Activated T-helper 1 cell treated with anti-CD3 and anti-CD28 coated beads, Interleukin-12 subunit alpha, Interleukin-12 subunit beta, Interleukin-2, Interleukin-4 antibody, amounts not matched to agents 30 ng/mL and 10 ng/mL and 1 ng/mL, durations not matched to agents 14 hours and 24 hours and 36 hours (primary cell): ENCODE measurements at regions not wholly inside any gene's neighbourhood (a gene's known extent, or its start where the extent isn't known, plus 50 kb on each side); places are given as distances from the start of the nearest gene placed in this dataset.
"Not testable (repeated sequence)": the region's sequence is repeated elsewhere in the genome, so short reads cannot be mapped to it uniquely, and the experiment has no call there.

Source experiments
- DNase-seq: peaks from one replicate; pipeline ENCODE4 v3.0.0; 2021; ENCODE audit warnings: low spot score
- H3K27ac Mint-ChIP-seq: one replicate; pipeline ENCODE4 v1.8.0; 2021; ENCODE audit warnings: mild to moderate bottlenecking, mixed read lengths
- H3K27me3 Mint-ChIP-seq: one replicate; pipeline ENCODE4 v1.8.0; 2022; ENCODE audit warnings: mild to moderate bottlenecking, moderate library complexity, mixed read lengths; ENCODE audit not compliant: insufficient read depth
- H3K36me3 Mint-ChIP-seq: one replicate; pipeline ENCODE4 v1.8.0; 2021; ENCODE audit warnings: low read depth, mixed read lengths
- H3K4me1 Mint-ChIP-seq: one replicate; pipeline ENCODE4 v1.8.0; 2021; ENCODE audit warnings: low read depth, mixed read lengths
- H3K4me3 Mint-ChIP-seq: one replicate; pipeline ENCODE4 v1.8.0; 2021; ENCODE audit warnings: mild to moderate bottlenecking, moderate library complexity, mixed read lengths
- H3K9me3 Mint-ChIP-seq: one replicate; pipeline ENCODE4 v1.8.0; 2021; ENCODE audit warnings: mixed read lengths
- intact Hi-C: fragments of 100-400 bp; cut with micrococcal nuclease; formaldehyde crosslinking; loops from one replicate; pipeline ENCODE4 v1.15.1; 2024

- Mint-ChIP-seq H3K27me3 (no peaks in the 10 kb centered on the region), H3K27ac (no peak overlapping the region), H3K4me3 (no peak overlapping the region), H3K9me3 (peaks cover 2% of the 10 kb centered on the region), H3K4me1 (no peaks in the 10 kb centered on the region), H3K36me3 (no peaks in the 10 kb centered on the region)
- no peak for DNase-seq
- intact Hi-C loops: no loop called here
These were observed 186.8 kb downstream of the TMEM161B start for GRCh38 chr5:88081877-88082276.

- Mint-ChIP-seq H3K27me3 (peaks cover 3% of the 10 kb centered on the region), H3K4me3 (no peak overlapping the region), H3K27ac (no peak overlapping the region), H3K36me3 (no peaks in the 10 kb centered on the region), H3K9me3 (peaks cover 12% of the 10 kb centered on the region), H3K4me1 (no peaks in the 10 kb centered on the region)
- no peak for DNase-seq
- intact Hi-C loops: no loop called here
These were observed 204.8 kb downstream of the TMEM161B start for GRCh38 chr5:88063813-88064212.

GRCh38 chr5:88060194-88060593 lies 208.5 kb downstream of the TMEM161B start:
- Mint-ChIP-seq H3K27ac (no peak overlapping the region), H3K27me3 (peaks cover 3% of the 10 kb centered on the region), H3K4me3 (no peak overlapping the region), H3K4me1 (no peaks in the 10 kb centered on the region), H3K9me3 (peaks cover 12% of the 10 kb centered on the region), H3K36me3 (no peaks in the 10 kb centered on the region)
- no peak for DNase-seq
- intact Hi-C loops: no loop called here

- Mint-ChIP-seq H3K36me3 (no peaks in the 10 kb centered on the region), H3K27ac (no peak overlapping the region), H3K4me1 (no peaks in the 10 kb centered on the region), H3K9me3 (peaks cover 12% of the 10 kb centered on the region), H3K4me3 (no peak overlapping the region), H3K27me3 (no peaks in the 10 kb centered on the region)
- intact Hi-C loops: no loop called here
- DNase-seq: no peak
These were observed 210.0 kb downstream of the TMEM161B start for GRCh38 chr5:88058625-88059024.

GRCh38 chr5:88052468-88052867 lies 216.2 kb downstream of the TMEM161B start:
- H3K36me3 Mint-ChIP-seq, DNase-seq, H3K4me3 Mint-ChIP-seq, H3K27ac Mint-ChIP-seq, intact Hi-C loops, H3K27me3 Mint-ChIP-seq, H3K9me3 Mint-ChIP-seq, H3K4me1 Mint-ChIP-seq: not testable (repeated sequence)

GRCh38 chr5:88051148-88051547 lies 217.5 kb downstream of the TMEM161B start:
- Mint-ChIP-seq H3K9me3 (peaks cover 3% of the 10 kb centered on the region), H3K27me3 (no peaks in the 10 kb centered on the region), H3K4me3 (no peak overlapping the region), H3K4me1 (no peaks in the 10 kb centered on the region), H3K27ac (no peak overlapping the region), H3K36me3 (no peaks in the 10 kb centered on the region)
- DNase-seq: no peak
- intact Hi-C loops: no loop called here

- Mint-ChIP-seq H3K36me3 (no peaks in the 10 kb centered on the region), H3K27me3 (no peaks in the 10 kb centered on the region), H3K4me3 (no peak overlapping the region), H3K4me1 (no peaks in the 10 kb centered on the region), H3K9me3 (peaks cover 3% of the 10 kb centered on the region), H3K27ac (no peak overlapping the region)
- intact Hi-C loops: no loop called here
- no peak for DNase-seq
These were observed 218.9 kb downstream of the TMEM161B start for GRCh38 chr5:88049737-88050136.

- Mint-ChIP-seq H3K9me3 (peaks cover 3% of the 10 kb centered on the region), H3K36me3 (no peaks in the 10 kb centered on the region), H3K4me1 (no peaks in the 10 kb centered on the region), H3K4me3 (no peak overlapping the region), H3K27me3 (no peaks in the 10 kb centered on the region), H3K27ac (no peak overlapping the region)
- no peak for DNase-seq
- intact Hi-C loops: no loop called here
These were observed 219.5 kb downstream of the TMEM161B start for GRCh38 chr5:88049156-88049555.

GRCh38 chr5:88045931-88046461 lies 222.6 kb downstream of the TMEM161B start:
- no peaks in the 10 kb centered on the region for H3K27me3 Mint-ChIP-seq
- intact Hi-C loops: no loop called here
- DNase-seq: no peak
- no peaks in the 10 kb centered on the region for H3K9me3 Mint-ChIP-seq
- H3K4me1 Mint-ChIP-seq: no peaks in the 10 kb centered on the region
- H3K27ac Mint-ChIP-seq: no peak overlapping the region
- H3K4me3 Mint-ChIP-seq: no peak overlapping the region
- no peaks in the 10 kb centered on the region for H3K36me3 Mint-ChIP-seq

GRCh38 chr5:88045165-88045564 lies 223.5 kb downstream of the TMEM161B start:
- no peak for DNase-seq
- Mint-ChIP-seq H3K27ac (no peak overlapping the region), H3K9me3 (no peaks in the 10 kb centered on the region), H3K36me3 (no peaks in the 10 kb centered on the region), H3K4me3 (no peak overlapping the region), H3K27me3 (no peaks in the 10 kb centered on the region), H3K4me1 (no peaks in the 10 kb centered on the region)
- intact Hi-C loops: no loop called here

- Mint-ChIP-seq H3K4me3 (no peak overlapping the region), H3K27me3 (no peaks in the 10 kb centered on the region), H3K4me1 (no peaks in the 10 kb centered on the region), H3K27ac (no peak overlapping the region), H3K36me3 (no peaks in the 10 kb centered on the region), H3K9me3 (no peaks in the 10 kb centered on the region)
- DNase-seq: no peak
- intact Hi-C loops: no loop called here
These were observed 234.1 kb downstream of the TMEM161B start for GRCh38 chr5:88034520-88034919.

GRCh38 chr5:88033191-88033590 lies 235.5 kb downstream of the TMEM161B start:
- Mint-ChIP-seq H3K9me3 (no peaks in the 10 kb centered on the region), H3K36me3 (no peaks in the 10 kb centered on the region), H3K4me1 (no peaks in the 10 kb centered on the region), H3K27ac (no peak overlapping the region), H3K27me3 (no peaks in the 10 kb centered on the region), H3K4me3 (no peak overlapping the region)
- DNase-seq: no peak
- intact Hi-C loops: no loop called here

GRCh38 chr5:88029011-88029410 lies 239.6 kb downstream of the TMEM161B start:
- H3K9me3 Mint-ChIP-seq: no peaks in the 10 kb centered on the region
- H3K27me3 Mint-ChIP-seq: no peaks in the 10 kb centered on the region
- H3K27ac Mint-ChIP-seq: no peak overlapping the region
- intact Hi-C loops: no loop called here
- H3K4me3 Mint-ChIP-seq: no peak overlapping the region
- H3K4me1 Mint-ChIP-seq: no peaks in the 10 kb centered on the region
- no peaks in the 10 kb centered on the region for H3K36me3 Mint-ChIP-seq
- DNase-seq: no peak

GRCh38 chr5:88021141-88021540 lies 247.5 kb downstream of the TMEM161B start:
- H3K4me1 Mint-ChIP-seq: no peaks in the 10 kb centered on the region
- no peak for DNase-seq
- no peaks in the 10 kb centered on the region for H3K9me3 Mint-ChIP-seq
- intact Hi-C loops: no loop called here
- no peak overlapping the region for H3K4me3 Mint-ChIP-seq
- H3K27ac Mint-ChIP-seq: no peak overlapping the region
- no peaks in the 10 kb centered on the region for H3K27me3 Mint-ChIP-seq
- no peaks in the 10 kb centered on the region for H3K36me3 Mint-ChIP-seq
